Progenitor cell of endocrine pancreas (in vitro differentiated cells): ENCODE measurements at regions not wholly inside any gene's neighbourhood (a gene's known extent, or its start where the extent isn't known, plus 50 kb on each side); places are given as distances from the start of the nearest gene placed in this dataset.

Experiments used
- DNase-seq: peaks from one replicate; pipeline ENCODE4 v3.0.0; 2021; ENCODE audit warnings: low spot score; ENCODE audit not compliant: unreplicated experiment
- H3K27ac Mint-ChIP-seq: 2 replicates; pipeline ENCODE4 v1.8.0; 2021; ENCODE audit warnings: mild to moderate bottlenecking, moderate library complexity, mixed read lengths
- H3K27me3 Mint-ChIP-seq: 2 replicates; pipeline ENCODE4 v1.8.0; 2021; ENCODE audit warnings: mixed read lengths
- H3K36me3 Mint-ChIP-seq: 2 replicates; pipeline ENCODE4 v1.8.0; 2022; ENCODE audit warnings: mixed read lengths; ENCODE audit not compliant: insufficient read depth
- H3K4me1 Mint-ChIP-seq: 2 replicates; pipeline ENCODE4 v1.8.0; 2021; ENCODE audit warnings: low read depth, mixed read lengths
- H3K4me3 Mint-ChIP-seq: 2 replicates; pipeline ENCODE4 v1.8.0; 2021; ENCODE audit warnings: low read depth, mild to moderate bottlenecking, moderate library complexity, mixed read lengths
- H3K9me3 Mint-ChIP-seq: 2 replicates; pipeline ENCODE4 v1.8.0; 2021; ENCODE audit warnings: low read depth, mixed read lengths
- TF ChIP-seq, protein P1 (sequence below): fragments of 200-600 bp; sonication (generic); IDR thresholded peaks from one replicate; pipeline ENCODE4 v1.5.0; 2021; ENCODE audit warnings: antibody characterized with exemption, mild to moderate bottlenecking; ENCODE audit not compliant: unreplicated experiment

DNA sequence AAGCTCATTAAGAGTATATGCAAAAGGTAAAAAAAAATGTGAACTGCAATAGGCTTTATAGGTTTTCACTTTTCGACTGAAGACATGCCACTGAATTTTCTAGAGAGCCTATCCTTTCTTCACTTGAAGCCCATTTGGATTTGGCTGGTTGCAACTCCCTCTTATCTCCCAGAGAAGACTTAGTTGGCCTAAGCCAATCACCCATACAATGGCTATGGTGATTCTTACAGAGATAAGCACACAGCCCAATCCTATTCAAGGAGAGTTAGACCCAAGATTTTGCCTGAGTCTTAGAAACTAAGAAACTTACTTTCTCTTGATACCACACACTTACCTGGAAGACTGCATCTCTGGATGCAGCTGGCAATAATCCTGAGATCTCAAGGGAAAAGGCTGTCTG, 167.3 kb upstream of the PTCHD4 start:
- peaks cover 5% of the 10 kb centered on the region for H3K4me1 Mint-ChIP-seq
- TF ChIP-seq, protein P1, sequence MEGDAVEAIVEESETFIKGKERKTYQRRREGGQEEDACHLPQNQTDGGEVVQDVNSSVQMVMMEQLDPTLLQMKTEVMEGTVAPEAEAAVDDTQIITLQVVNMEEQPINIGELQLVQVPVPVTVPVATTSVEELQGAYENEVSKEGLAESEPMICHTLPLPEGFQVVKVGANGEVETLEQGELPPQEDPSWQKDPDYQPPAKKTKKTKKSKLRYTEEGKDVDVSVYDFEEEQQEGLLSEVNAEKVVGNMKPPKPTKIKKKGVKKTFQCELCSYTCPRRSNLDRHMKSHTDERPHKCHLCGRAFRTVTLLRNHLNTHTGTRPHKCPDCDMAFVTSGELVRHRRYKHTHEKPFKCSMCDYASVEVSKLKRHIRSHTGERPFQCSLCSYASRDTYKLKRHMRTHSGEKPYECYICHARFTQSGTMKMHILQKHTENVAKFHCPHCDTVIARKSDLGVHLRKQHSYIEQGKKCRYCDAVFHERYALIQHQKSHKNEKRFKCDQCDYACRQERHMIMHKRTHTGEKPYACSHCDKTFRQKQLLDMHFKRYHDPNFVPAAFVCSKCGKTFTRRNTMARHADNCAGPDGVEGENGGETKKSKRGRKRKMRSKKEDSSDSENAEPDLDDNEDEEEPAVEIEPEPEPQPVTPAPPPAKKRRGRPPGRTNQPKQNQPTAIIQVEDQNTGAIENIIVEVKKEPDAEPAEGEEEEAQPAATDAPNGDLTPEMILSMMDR = no peak
- no peaks in the 10 kb centered on the region for H3K36me3 Mint-ChIP-seq
- no peaks in the 10 kb centered on the region for H3K27me3 Mint-ChIP-seq
- H3K9me3 Mint-ChIP-seq = peaks cover 4% of the 10 kb centered on the region
- no peak overlapping the region for H3K4me3 Mint-ChIP-seq
- no peak for DNase-seq
- no peak overlapping the region for H3K27ac Mint-ChIP-seq

DNA sequence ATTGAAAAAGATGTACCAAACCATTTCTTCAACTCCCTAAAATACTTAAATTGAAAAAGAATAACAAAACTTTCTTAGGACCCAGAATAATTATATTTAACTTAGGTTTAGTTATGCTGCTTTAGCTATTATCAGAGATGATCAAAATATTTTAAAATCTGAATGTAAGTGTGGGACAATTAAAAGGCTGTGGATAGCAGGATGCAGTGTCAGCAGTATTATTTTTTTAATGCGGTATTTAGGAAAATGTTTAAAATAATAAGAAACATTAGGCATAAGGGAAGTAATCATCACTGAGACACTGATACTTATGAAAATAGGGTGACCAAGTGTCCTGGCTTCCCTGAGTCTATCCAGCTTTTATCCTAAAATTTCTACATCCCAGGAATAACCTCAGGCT, 161.5 kb upstream of the PTCHD4 start:
- H3K9me3 Mint-ChIP-seq = peaks cover 21% of the 10 kb centered on the region
- no peak overlapping the region for H3K4me3 Mint-ChIP-seq
- TF ChIP-seq, protein P1 = no peak
- peaks cover 10% of the 10 kb centered on the region for H3K4me1 Mint-ChIP-seq
- DNase-seq = no peak
- H3K36me3 Mint-ChIP-seq = peaks cover 2% of the 10 kb centered on the region
- H3K27me3 Mint-ChIP-seq = no peaks in the 10 kb centered on the region
- no peak overlapping the region for H3K27ac Mint-ChIP-seq

DNA sequence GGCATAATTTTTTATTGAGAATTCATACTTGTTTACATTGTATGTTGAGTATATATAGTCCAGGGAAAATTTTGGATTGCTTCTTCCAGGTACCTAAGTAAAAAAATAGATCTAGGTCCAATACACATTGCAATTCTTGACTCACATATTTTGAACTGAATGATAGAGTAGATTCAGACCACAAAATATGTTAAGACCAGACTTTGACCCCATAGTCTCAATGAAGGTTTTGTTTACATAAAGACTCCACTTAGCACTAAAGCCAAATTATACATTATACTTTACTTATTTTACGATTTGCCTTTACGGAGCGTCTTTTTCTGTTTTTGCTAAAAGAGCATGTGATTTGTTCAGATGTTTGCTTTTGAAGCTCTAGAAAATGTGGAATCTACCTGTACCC, 144.1 kb upstream of the PTCHD4 start:
- Mint-ChIP-seq H3K27ac (no peak overlapping the region), H3K4me1 (peaks cover 15% of the 10 kb centered on the region), H3K27me3 (no peaks in the 10 kb centered on the region), H3K36me3 (no peaks in the 10 kb centered on the region), H3K9me3 (no peaks in the 10 kb centered on the region), H3K4me3 (no peak overlapping the region)
- DNase-seq = no peak
- TF ChIP-seq, protein P1 = no peak

DNA sequence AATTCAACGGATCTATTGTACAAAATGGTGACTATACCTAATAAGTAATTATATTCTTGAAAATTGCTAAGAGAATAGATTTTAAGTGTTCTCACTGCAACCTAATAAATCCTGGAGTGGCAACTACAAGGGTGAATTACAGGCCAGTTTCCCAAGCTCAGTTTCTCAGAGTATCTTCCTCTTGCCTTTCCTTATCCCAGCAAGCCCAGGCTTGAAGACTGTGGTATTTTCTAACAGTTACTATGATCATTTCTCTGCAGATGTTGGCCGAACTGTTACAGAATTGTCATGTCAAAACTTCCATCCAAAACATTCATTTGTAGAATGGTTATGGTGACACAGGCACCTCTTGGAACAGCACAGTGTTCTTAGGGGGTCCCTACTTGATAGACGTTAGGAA, 138.1 kb upstream of the PTCHD4 start:
- Mint-ChIP-seq H3K4me1 (peaks cover 2% of the 10 kb centered on the region), H3K4me3 (no peak overlapping the region), H3K27ac (no peak overlapping the region), H3K36me3 (no peaks in the 10 kb centered on the region), H3K9me3 (no peaks in the 10 kb centered on the region), H3K27me3 (no peaks in the 10 kb centered on the region)
- TF ChIP-seq, protein P1 = no peak
- no peak for DNase-seq

DNA sequence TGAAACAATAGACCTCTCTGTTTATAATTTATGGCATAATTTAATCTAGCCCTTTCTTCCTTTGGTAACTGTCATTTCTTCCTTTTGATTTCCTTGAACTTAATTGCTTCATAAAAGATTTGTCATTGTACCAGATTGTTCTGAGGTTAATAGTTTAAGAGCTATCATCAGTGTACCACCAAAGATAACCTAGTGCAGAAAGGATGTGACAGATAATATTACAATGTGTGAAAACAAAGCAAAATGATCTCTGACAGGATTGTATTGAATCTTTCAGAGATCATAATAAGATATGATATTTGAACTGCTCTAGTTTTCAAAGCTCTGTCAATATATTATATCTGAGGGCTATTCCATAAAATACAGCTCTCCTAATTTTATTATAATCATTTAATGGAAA, 132.1 kb upstream of the PTCHD4 start:
- TF ChIP-seq, protein P1 = no peak
- no peaks in the 10 kb centered on the region for H3K4me1 Mint-ChIP-seq
- peaks cover 8% of the 10 kb centered on the region for H3K9me3 Mint-ChIP-seq
- H3K4me3 Mint-ChIP-seq = no peak overlapping the region
- DNase-seq = no peak
- H3K27ac Mint-ChIP-seq = no peak overlapping the region
- H3K36me3 Mint-ChIP-seq = no peaks in the 10 kb centered on the region
- H3K27me3 Mint-ChIP-seq = no peaks in the 10 kb centered on the region

DNA sequence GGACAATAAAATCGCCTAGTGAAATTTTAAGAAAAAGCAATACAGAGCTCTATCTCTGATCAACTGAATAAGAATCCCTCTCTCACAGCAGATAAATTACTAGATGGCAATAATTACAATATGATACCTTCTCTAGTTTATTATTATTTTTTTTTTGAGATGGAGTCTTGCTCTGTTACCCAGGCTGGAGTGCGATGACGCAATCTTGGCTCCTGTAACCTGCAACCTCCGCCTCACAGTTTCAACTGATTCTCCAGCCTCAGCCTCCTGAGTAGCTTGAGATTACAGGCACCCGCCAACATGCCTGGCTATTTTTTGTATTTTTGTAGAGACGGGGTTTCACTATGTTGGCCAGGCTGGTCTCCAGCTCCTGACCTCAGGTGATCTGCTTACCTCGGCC, 129.3 kb upstream of the PTCHD4 start:
- no peak for DNase-seq
- no peak overlapping the region for H3K4me3 Mint-ChIP-seq
- no peaks in the 10 kb centered on the region for H3K4me1 Mint-ChIP-seq
- peaks cover 1% of the 10 kb centered on the region for H3K36me3 Mint-ChIP-seq
- no peak overlapping the region for H3K27ac Mint-ChIP-seq
- H3K27me3 Mint-ChIP-seq = no peaks in the 10 kb centered on the region
- H3K9me3 Mint-ChIP-seq = peaks cover 28% of the 10 kb centered on the region
- TF ChIP-seq, protein P1 = no peak
